Activated CD8-positive, alpha-beta memory T cell treated with anti-CD3 and anti-CD28 coated beads for 48 hours (primary cell): ENCODE measurements at regions not wholly inside any gene's neighbourhood (a gene's known extent, or its start where the extent isn't known, plus 50 kb on each side); places are given as distances from the start of the nearest gene placed in this dataset.
"Not testable (repeated sequence)": the region's sequence is repeated elsewhere in the genome, so short reads cannot be mapped to it uniquely, and the experiment has no call there.

ENCODE experiments used
- DNase-seq, 3 experiments: peaks; one replicate each; pipeline ENCODE4 v3.0.0-alpha.2; 2020; ENCODE audit warnings: low read depth in 2 of 3, low spot score in 2 of 3

DNA sequence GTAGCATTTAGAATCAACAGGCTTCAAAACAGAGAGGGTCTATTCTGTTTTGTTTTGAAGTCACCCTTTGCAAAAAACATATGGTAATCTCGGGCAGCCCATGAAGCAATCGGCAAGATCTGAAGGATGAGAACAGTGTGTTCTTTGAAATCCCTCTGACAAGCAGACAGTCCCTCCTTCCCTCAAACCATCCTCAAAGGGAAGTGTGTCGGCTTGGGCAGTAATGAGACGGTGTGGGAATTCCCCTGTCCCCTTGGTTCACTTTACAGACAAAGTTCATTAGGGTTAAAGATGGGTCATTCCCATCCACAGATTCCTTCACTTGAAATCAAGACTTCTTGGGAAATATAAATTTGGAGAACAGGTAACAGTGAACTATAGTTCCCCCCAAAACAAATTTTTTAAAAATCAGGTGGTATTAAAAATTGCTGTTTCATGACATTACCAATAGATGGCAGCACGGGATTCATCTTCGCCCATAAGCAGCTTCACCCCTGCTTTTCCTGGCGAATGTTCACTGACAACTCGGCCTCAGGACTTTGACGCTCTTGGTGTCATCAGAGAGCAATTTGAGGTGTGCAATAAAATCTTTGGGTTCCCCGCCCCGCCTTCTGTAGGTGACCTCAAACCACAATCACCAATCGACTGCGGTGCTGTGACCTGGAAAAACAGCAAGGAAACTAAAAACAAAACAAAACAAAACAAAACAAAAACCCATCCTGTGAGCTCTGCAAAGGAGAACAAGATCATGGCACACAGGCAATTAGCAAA lies 159.3 kb upstream of the TNFAIP3 start:
- peak in 1 of 3 experiments; percentile 54 for DNase-seq

DNA sequence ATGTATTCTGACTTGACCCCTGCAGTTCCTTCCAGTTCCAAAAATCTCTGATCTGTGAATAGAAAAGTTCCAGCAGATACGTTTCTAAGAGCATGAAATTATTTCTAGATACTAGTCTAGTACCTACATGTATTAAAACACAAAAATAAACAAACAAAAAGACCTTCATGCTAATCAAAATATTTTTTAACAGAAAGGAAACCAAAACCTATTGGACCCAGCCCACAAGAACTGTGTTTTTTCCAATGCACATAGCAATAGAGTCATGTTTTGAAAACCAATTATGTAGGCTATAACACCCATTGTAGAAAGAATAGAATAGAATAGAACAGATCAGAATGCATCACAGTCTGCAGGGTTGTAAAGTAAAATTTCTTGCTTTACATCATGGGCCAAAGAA lies 158.6 kb upstream of the TNFAIP3 start:
- no peak for DNase-seq

DNA sequence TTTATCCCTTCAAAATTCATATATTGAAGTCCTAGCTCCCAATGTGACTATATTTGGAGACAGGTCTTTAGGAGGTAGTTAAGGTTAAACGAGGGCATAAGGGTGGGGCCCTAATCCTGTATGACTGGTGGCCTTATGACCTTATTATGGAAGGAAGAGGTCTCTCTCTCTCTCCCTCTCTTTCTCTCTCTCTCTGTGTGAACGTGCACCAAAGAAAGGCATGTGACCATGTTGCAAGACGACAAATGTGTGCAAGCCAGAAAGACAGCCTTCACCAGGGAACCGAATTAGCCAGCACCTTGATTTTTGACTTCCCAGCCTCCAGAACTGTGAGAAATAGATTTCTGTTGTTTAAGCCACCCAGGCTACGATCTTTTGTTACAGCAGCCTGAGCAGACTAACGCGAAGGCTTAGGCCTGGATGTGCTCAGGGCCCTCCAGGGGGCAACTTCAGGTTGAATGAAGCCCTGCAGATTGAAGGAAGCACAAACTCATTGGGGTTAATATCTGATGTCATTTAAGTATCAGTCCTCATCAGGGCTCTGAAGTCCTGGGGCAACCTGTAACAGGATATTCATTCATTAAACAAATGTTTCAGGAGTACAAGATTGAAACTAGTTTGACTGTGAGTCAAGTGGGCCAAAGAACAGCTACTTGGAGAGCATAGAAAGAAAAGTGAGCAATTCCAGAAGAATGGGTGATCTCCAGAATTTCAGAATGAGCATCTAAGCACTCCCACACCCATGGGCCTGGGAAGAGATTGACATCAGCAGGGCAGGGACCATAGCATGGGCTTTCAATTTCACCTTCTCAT lies 157.4 kb upstream of the TNFAIP3 start:
- DNase-seq = no peak

DNA sequence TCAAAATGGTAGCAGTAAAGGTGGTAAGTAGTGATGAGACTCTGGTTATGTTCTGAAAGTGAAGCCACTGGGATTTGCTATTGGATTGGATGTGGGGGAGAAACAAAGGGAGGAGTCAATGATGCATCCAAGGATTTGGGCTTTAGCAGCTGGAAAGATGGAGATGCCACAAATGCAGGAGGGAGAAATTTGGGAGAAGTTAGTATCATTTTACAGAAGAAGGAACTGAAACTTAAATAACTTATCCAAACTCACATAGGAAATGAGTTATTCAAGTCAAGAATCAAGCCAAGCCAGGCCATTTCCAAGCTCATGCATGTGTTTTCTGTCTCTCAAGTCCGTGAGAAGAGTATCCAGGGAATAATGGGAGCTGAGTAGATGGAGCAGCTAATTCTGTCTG lies 155.1 kb upstream of the TNFAIP3 start:
- DNase-seq = no peak

DNA sequence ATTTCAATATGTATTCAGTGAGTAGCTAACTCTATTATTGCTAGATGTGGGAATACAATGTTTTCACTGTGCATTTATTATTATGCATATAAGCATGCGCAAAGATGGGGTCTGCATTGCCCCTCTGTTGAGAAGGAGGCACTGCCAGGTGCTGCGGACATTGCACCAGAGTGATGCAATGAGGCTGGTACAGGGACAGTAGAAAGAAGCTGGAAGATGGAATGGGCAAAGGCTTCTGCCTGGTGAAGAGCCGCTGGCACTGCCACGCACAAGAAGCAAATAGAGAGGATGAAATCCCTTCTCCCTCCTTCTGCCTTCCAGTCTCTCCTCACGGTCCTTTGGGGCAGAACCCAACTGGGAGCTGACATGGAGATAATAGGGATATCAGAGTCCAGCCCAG lies 154.5 kb upstream of the TNFAIP3 start:
- DNase-seq = no peak

DNA sequence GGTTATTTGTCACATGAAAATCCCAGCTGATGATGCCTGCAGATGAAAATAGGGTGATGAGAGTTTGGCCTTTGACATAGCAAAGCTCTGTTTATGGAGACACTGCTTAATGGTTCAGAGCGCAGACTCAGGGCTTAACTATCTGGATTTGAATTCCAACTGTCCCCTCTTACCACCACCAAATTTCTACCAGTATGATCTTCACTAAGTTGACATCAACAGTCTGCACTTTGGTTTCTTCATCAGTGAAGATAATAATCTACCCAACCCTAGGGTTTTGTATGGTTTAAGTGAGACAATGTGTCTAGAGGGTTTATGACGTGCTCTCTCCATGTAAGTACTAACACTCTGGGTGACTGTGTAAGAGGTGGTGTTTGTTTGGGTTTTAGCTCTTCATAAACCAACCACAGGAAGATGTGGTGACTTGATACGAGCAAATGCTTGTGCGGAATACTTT lies 151.4 kb upstream of the TNFAIP3 start:
- no peak for DNase-seq

DNA sequence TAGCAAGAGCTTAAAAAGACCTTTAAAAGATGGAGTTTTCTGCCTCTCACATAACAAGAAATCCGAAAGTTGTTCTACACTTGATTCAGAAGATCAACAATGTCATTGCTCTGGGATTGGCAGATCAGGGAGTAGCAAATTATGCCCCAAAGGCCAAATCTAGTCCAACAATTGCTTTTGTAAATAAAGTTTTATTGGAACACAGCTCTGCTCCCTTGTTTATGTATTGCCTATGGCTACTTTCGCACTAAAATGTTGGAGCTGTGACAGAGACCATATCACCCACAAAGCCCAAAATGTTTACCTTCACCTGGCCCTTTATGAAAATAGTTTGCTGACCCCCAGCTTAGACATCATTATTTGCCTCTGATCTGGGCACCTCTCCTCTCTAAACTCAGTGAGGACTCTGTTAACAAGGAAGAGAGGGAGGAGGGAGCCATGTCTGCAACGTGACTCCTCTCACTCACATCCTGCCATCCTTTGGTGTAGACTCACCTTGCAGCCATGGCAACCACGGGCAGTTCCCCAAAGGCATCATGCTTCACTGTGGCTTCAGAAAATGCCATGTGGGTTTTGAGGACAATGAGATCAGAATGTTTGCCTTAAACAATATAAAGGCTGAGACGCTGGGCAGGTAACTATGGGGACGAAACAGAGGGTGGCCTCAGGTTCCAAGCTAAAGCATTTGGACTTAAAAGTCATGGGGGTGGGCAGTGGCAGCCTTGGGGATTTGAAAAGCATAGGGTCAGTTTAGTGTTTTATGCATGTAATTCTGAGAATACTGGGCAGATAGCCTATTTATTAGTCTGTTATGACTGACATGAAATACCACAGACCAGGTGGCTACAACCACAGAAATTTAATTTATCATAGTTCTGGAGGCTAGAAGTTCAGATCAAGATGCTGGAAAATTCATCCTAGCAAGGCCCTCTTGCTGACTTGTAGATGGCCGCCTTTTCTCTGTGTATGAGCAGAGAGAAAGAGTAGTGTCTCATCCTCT lies 149.7 kb upstream of the TNFAIP3 start:
- peak in 1 of 3 experiments; percentile 46 for DNase-seq

DNA sequence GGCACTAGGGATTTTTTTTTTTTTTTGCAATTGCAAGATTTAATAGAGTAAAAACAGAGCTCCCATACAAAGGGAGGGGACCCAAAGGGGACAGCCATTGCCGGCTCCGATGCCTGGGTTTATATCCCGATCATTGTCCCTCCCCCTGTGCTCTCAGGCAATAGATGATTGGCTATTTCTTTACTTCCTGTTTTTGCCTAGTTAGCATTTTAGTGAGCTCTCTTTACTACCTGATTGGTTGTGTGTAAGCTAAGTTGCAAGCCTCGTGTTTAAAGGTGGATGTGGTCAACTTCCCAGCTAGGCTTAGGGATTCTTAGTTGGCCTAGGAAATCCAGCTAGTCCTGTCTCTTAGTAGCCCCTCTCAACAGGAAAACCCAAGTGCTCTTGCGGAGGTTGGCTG lies 148.2 kb upstream of the TNFAIP3 start:
- DNase-seq = not testable (repeated sequence)

DNA sequence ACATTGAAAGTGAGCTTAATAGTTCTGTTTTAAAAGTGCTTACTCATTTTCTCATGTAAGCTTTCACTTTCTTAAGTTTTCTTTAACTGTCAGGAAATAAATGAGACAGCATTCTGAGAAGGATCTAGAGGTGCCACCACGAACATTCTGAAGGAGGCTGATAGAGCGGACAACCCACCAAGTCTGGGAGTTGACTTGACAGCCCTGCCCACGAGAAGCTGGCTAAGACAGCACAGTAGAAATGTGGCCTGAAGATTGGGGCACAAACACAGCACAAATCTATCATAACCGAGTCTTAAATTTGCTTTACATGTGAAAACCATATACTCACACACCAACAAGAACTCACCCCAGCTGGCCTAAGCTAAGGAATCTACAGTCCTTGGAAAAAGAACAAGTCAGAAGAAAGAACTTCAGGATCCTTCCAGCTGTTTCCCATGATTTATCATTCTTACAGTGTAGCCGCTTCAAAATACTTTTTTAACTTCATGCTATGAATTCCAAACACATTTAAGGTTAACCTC lies 144.2 kb upstream of the TNFAIP3 start:
- DNase-seq = no peak

DNA sequence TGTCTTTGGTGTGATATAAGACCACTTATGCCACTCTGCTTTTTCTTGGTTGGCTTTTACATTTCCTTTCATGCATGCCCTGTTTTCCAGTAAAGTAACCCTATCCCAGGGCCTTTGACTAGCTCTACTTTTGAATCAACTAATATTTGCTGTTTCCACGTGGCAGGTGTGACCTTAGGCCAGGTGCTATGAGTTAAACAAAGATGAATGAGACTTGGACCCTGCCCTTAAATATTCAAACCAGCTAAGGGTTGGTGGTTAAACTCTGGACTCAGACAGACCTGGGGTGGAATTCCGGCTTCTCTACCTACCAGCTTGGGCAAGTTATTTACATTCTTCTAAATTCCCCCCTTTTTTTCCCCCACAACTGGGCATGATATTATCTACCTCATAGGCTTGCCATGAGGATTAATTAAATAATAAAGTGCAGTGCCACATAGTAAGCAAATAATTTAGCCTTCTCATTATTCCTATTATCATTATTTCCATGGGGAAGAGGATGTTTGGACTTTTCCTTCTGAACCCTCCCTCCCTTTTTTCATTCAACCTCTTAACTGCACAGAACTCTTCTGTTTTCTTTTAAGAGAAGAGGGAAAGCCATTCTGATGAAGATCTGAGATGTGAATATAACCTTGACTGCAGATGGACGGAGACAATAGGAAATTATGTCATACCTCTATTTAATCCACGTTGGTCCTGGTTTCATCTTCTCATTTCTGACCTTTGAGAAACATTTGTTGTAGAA lies 143.6 kb upstream of the TNFAIP3 start:
- DNase-seq = no peak

DNA sequence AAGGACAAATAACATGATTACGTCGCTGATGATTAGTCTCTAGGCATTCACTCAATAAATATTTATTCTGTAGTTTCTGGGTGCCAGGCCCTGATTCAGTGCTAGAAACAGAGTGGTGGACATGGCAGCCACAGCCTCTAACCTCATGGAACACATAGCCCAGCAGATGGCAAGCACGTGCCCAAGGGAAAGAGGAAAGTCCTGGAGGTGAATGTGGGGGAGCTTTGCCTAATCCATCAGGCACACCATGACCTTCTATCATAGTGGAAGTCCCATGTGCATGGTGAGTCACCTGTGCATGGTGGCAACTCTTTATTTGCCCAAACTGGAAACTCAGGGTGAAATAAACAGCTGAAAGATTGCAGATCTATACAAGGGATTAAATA lies 143.0 kb upstream of the TNFAIP3 start:
- no peak for DNase-seq

DNA sequence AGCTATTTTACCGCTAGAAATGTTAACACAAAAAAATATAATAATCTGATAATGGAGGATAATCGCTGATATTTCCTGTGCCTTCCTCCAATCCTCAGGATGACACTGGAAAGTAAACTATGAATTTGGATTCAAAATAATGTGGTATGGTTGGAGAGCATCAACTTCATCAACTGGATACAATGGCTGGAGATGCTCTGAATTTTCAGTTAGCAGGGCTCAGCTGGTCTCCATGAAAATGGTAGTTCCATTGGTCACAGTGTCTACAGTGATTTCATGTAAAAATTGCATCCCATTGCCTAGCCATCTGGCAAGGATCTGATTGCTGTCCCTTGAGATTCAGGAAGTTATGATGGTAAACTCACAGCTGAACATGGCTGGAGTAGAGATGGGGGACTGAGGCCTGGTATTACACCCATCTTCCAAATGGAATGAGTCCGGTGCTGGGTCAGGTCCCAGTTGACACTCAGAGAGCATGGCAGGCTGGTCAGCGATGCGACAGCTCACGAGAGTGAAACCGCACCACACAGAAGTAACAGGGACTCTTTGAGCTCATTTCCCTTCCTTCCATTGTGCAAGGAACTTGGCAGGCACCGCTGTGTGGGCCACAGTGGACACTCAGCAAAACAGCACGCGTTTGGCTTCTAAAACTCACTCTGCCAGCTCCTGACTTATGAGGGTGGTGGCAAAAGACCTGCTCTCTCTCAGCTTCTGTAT lies 142.4 kb upstream of the TNFAIP3 start:
- no peak for DNase-seq

DNA sequence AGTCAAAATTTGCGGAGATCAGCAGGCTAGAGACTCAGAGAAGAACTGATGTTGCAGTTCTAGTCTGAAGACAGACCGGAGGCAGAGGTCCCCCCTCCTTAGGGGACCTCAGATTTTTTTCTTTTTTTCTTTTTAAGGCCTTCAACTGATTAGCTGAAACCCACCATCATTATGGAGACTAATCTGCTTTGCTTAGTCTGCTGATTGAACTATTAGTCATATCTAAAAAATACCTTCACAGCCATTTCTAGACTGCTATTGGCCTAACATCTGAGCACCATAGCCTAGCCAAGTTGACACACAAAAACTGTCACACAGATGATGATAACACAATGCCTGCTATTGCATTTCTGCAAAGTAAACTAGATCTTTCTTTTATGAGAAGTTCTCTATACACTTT lies 141.1 kb upstream of the TNFAIP3 start:
- no peak for DNase-seq

DNA sequence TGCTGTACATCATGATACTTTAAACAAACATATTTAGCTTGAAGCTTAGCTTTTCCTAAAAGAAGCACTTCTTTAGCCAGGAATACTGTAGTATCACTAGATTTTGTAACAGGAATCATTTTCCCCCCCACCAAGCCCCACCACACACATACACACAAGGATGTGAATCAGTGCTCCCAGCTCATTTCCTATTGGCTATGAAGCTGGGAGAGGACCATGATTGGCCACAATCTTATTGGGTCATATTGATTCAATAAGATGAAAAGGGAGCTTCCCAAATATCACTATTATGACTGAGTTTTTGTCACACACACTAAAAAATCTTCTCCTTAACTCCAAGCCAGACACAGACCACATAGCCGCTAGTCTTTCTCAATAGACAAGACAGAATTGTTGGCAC lies 140.5 kb upstream of the TNFAIP3 start:
- DNase-seq = no peak

DNA sequence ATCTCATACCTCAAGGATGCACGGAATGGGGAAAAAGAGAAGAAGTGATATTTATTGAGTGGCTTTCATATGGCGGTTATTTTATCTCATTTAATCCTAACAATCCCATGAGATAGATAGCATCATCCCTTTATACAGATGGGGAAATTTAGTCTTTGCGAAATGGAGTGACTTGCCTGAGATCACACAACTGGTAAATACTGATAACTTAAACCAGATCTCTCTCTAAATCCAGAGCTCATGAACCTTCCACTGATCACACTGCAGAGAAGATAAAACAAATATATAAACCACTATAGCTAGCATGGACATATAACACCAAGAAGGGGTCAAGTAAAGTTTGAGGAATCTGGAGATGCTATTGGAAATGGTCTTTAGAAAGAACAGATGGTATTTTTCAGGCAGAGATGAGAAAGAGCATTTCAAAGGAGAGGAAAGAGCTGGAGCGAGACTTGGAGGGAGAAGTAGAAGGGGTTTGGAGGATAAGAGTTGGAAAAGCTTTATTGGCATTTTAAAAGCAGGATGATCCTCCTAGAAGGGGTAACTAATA lies 139.8 kb upstream of the TNFAIP3 start:
- DNase-seq = no peak

DNA sequence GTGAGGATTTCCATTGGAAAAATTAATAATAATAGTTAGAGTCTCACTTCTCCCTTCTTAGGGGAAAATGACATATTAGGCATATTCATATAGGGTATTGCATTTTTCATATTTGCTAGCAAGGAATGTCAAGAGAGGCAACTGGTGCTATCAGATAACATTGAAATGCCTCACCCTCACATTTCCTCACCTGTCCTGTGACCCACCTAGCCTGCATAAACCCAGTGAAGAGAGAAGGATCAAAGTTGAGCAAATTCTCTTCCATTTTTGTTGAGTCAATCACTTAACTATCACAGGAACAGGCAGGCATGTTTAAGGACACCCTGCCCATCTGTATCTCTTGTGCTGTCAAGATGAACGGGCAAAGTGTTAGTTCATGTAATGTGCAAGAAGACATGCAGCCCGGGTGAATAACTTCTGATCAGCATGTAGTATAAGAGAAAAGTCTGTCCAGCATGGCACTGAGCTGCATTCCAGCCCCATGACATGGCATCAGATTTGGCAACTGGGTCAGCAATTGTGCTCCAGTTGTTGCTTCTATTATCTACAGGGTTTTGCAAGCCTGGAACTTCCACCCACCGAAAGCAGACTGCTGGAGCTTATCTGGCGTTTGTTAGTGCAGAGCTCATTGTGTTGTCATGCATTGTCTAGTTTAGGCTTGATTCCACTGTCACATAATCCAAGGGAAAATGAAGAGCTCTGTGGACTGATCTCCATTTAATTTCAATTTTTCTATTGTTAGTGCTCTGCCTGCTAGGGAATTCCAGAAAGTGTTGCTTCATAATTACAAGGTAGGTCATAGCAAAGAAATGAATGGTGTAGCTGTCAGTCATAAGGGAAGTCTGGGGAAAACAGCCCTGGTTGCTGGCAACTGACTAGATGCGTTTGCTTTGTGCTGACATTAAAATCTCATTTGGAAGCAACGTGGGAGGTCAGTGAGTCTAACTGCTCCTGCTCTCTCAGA lies 138.4 kb upstream of the TNFAIP3 start:
- no peak for DNase-seq

DNA sequence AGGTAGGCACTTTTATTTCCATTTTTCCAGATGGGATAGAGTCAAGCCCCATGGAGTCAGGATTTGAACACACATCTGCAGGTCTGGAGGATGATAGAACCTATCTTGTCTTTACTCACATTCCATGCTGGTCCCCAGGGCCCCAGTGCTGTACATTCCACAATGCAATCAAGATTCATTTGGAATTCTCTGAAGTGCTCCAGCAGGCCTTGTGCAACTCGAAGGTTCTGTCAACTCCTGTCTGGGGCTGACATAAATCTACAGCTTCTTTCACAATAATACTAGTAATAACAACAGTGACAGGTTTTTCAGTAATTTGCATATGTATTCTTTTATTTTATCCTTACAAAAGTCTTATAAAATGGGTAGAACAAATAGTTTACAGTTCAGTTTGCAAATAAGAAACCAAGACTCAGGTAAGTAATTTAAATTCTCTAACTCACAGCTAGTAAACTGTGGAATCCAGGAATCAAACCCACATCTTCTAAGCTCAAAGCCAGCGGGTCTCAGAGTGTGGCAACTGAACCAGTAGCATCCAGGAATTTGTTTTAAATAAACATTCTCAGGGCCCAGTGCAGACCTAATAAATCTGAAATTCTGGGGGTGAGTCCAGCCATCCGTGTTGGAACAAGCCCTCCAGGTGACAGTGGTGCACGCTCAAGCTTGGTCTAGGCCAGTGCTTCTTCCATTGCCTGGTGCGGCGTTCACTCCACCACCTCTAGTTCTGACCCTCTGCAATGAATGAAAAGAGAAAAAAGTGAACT lies 137.0 kb upstream of the TNFAIP3 start:
- no peak for DNase-seq

DNA sequence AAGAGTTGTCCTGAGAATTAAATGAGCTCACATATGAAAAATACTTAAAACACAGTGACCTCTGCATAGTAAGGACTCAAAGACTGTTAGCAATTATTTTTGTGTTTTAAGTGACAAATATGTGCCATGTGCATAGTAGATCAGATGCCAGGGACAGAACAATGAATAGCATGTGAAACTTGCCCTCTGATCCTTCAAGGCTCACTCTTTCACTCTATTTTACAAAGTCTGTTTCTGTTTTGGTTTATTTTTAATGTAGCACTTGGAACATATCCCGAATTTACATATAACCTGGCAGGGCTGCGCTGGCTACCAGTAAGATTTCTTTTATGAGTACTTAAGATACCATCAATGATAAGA lies 135.5 kb upstream of the TNFAIP3 start:
- no peak for DNase-seq
